SW 1271 (cell line): ENCODE measurements at regions not wholly inside any gene's neighbourhood (a gene's known extent, or its start where the extent isn't known, plus 50 kb on each side); places are given as distances from the start of the nearest gene placed in this dataset.

Source experiments
- DNase-seq, 2 experiments: peaks; one replicate each; lab custom pipeline; 2025; lab: John Stamatoyannopoulos, UW

GRCh38 chr10:56844978-56845529 lies 484.0 kb upstream of the ZWINT start:
- DNase-seq, result no peak

- no peak for DNase-seq
Observed at GRCh38 chr10:56836659-56837058, 475.6 kb upstream of the ZWINT start.

DNA sequence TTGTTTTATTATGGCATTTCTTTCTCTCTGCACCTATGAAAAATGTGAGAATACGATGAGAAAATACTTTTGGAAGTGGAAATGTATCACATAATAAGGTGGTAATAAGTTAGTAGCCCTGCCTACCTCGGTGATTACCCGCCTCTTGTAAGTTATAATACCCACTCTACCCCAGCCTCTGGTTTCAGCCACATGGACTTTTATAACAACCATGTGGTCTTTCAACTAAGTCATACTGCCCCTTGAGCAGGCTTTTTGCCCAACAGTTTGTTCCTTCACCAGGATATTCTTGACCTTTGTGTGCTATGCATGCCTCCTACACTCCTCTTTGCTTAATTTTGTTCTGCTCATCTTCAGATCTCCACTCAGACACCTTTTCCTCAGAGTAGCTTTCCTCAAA lies 470.6 kb upstream of the ZWINT start:
- DNase-seq, result no peak

DNA sequence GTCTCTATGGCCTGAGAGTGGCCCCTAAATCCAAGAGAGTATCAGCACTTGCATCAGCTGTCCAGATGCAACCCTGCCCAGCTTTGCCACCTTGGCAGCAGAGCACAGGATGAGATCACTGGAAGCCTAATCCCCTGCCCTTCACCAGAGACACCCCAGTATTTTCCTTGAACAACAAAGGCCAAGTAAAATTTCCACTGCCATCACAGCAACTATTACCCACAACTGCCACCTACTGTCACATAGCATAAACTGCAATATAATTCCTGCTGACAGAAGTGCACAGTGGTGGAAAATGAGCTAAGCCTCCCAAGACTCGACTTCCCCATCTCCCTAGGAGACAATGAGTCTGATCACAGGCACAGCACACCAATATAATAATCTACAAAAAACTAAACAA lies 462.8 kb upstream of the ZWINT start:
- no peak for DNase-seq

- no peak for DNase-seq
Observed at GRCh38 chr10:56805022-56805421, 444.0 kb upstream of the ZWINT start.

- DNase-seq, result no peak
Observed at GRCh38 chr10:56785292-56785691, 424.2 kb upstream of the ZWINT start.

DNA sequence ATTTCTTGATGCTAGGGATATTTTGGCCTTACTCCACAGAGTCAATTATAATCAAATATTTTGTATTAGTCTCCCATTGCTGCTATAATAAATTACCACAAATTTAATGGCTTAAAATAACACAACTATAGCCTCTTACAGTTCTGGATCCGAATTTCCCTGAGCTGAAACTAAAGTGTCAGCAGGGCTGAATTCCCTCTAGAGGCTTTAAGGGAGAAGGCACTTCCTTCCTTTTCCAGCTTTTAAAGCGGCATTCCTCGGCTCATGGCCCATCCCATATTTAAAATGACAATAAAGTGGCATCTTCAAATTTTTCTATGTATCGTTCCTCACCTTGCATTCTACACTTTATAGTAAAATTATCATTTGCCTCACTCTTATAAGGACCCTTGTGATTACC lies 421.4 kb upstream of the ZWINT start:
- no peak for DNase-seq

GRCh38 chr10:56771343-56771742 lies 410.3 kb upstream of the ZWINT start:
- DNase-seq, result no peak

DNA sequence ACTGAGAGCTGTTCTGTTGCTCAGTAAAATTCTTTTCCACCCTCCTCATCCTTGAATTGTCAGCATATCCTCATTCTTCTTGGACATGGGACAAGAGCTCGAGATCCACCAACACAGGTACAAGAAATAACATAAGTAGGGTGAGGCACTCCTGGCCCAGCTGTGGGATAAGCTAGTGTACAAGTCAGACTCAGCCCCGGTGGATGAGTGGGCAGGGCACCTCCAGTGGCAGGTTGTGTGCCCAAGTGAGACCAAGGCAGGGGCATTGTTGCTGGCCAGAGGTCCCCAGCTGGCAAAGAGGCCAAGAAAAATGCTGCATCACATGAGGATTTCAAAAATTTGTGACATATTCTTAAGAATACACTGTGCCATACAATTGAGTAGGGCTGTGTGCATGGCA lies 402.0 kb upstream of the ZWINT start:
- no peak for DNase-seq

- no peak for DNase-seq
Observed at GRCh38 chr10:56745490-56745889, 384.4 kb upstream of the ZWINT start.

DNA sequence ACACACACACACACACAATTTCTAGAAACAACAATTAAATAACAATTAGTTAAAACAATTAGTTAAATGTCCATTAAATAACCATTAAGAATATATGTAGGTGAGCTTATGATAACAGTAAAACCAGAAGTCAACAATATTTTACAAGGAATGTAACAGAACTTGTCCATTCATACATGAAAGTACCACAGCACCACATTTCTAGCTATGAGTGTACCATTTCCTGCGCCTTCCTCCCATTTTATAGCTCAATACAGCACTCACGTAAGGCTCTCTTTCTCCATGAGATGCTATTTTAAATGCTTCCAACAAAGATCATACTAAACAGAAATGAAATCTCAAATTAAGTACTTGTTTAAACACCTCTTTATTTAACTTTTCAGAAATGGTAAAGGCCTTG lies 367.3 kb upstream of the ZWINT start:
- DNase-seq, result no peak

DNA sequence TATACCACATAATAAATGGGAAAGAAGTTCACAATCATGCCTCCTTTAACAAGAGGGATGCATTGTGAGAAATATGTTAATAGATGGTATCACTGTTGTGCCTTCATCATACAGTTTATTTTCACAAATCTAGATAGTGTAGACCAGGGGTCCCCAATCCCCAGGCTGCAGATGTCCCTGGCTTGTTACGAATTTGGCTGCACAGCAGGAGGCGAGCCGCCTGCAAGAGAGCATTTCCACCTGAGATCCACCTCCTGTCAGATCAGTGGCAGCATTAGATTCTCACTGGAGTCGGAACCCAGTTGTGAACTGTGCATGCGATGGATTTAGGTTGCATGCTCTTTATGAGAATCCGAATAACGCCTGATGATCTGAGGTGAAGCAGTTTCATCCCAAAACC lies 361.9 kb upstream of the ZWINT start:
- no peak for DNase-seq

GRCh38 chr10:56715262-56715661 lies 354.2 kb upstream of the ZWINT start:
- DNase-seq, result no peak

GRCh38 chr10:56698506-56698905 lies 337.4 kb upstream of the ZWINT start:
- no peak for DNase-seq

DNA sequence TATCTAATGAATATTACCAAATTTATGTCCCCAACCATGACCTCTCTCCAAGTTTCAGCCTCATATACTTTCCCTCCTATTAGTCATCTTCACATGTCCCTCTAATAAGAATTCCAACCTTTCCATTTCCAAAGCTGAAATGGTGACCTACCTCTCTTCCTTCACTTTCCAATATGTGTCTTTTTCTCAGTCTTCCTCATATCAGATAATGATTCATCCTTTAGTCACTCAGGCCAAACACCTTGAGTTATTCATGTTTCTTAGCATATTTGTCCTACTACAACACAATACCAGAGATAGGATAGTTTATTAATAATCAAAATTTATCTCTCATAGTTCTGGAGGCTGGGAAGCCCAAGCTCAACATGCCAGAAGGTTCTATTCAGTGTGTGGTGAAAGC lies 318.5 kb upstream of the ZWINT start:
- DNase-seq, result no peak

- DNase-seq, result no peak
Observed at GRCh38 chr10:56662765-56663447, 301.8 kb upstream of the ZWINT start.

DNA sequence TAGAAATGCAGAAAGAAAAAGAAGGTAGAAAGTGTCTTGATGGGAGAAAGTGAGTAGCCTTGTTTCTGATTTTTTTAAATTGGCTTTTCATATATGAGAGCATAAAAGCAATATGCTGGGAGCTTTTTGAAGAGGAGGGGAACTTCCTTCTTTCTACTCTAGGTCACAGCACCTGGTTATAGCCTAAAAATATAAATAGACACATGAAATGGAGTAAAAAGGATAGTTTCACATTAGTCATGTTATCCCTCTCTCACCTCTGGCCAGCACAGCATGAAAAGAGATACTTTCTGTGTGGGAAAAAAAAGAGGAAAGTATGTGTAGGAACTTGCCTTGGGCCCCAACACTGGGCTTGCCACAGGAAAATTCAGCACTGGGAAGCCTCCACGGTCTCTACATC lies 292.2 kb upstream of the ZWINT start:
- DNase-seq, result no peak

GRCh38 chr10:56646329-56647111 lies 285.5 kb upstream of the ZWINT start:
- DNase-seq, result no peak

- DNase-seq, result no peak
Observed at GRCh38 chr10:56633876-56634452, 272.9 kb upstream of the ZWINT start.

DNA sequence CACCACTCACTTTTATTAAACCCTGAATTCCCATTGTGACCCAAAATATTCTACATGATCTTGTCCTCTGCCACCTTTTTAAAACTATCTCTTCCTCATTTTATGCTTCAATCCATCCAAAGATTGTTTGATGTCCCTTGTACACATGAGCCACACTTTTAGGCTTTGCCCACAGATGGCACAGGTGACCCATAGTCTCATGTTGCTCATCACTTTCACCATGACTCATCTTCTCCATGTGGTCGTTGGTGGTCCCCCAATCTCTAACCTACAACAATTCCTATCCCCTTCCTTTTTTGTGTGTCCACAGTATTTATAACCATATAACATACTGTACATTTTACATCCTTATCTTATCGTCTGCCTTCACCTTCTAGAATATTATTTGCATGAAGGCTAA lies 271.5 kb upstream of the ZWINT start:
- DNase-seq, result no peak

GRCh38 chr10:56624082-56624481 lies 263.0 kb upstream of the ZWINT start:
- DNase-seq, result no peak

GRCh38 chr10:56623064-56623463 lies 262.0 kb upstream of the ZWINT start:
- no peak for DNase-seq

- peak in 1 of 2 experiments; percentile 1 for DNase-seq
Observed at GRCh38 chr10:56622335-56622973, 261.4 kb upstream of the ZWINT start.
